ENCODE measurements at regions not wholly inside any gene's neighbourhood (a gene's known extent, or its start where the extent isn't known, plus 50 kb on each side); places are given as distances from the start of the nearest gene placed in this dataset.

DNA sequence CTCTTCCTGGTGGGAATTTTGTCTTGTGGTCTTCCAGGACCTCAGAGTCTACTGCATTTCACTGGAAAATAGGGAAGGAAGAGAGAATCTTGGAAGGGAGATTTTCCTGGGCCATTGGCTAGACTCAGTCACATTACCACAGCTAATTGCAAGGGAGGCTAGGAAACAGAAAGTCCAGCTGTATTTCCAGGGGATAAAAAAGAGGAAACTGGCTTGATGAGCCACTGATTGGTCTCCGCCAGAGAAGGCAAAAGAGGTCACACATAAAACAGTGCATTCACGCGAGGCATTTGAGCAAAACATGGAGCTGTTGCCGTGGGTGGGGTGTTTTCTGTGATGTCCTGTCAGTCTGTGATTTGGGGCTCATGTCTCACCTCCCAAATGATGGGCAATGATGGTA is 345.3 kb downstream of the FOXL1 start:
- TF ChIP-seq, protein P1, sequence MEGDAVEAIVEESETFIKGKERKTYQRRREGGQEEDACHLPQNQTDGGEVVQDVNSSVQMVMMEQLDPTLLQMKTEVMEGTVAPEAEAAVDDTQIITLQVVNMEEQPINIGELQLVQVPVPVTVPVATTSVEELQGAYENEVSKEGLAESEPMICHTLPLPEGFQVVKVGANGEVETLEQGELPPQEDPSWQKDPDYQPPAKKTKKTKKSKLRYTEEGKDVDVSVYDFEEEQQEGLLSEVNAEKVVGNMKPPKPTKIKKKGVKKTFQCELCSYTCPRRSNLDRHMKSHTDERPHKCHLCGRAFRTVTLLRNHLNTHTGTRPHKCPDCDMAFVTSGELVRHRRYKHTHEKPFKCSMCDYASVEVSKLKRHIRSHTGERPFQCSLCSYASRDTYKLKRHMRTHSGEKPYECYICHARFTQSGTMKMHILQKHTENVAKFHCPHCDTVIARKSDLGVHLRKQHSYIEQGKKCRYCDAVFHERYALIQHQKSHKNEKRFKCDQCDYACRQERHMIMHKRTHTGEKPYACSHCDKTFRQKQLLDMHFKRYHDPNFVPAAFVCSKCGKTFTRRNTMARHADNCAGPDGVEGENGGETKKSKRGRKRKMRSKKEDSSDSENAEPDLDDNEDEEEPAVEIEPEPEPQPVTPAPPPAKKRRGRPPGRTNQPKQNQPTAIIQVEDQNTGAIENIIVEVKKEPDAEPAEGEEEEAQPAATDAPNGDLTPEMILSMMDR (IDR thresholded peaks at IDR 0.05; ENCODE audit: low read depth, low read length): no peak
- no peak for TF ChIP-seq EZH2phosphoT487 (IDR thresholded peaks at IDR 0.05; ENCODE audit: low read depth)
